NCI-H774 (cell line): ENCODE measurements at regions not wholly inside any gene's neighbourhood (a gene's known extent, or its start where the extent isn't known, plus 50 kb on each side); places are given as distances from the start of the nearest gene placed in this dataset.
"Not testable (repeated sequence)": the region's sequence is repeated elsewhere in the genome, so short reads cannot be mapped to it uniquely, and the experiment has no call there.

ENCODE experiments used
- DNase-seq: peaks from one replicate; lab custom pipeline; 2025; lab: John Stamatoyannopoulos, UW

DNA sequence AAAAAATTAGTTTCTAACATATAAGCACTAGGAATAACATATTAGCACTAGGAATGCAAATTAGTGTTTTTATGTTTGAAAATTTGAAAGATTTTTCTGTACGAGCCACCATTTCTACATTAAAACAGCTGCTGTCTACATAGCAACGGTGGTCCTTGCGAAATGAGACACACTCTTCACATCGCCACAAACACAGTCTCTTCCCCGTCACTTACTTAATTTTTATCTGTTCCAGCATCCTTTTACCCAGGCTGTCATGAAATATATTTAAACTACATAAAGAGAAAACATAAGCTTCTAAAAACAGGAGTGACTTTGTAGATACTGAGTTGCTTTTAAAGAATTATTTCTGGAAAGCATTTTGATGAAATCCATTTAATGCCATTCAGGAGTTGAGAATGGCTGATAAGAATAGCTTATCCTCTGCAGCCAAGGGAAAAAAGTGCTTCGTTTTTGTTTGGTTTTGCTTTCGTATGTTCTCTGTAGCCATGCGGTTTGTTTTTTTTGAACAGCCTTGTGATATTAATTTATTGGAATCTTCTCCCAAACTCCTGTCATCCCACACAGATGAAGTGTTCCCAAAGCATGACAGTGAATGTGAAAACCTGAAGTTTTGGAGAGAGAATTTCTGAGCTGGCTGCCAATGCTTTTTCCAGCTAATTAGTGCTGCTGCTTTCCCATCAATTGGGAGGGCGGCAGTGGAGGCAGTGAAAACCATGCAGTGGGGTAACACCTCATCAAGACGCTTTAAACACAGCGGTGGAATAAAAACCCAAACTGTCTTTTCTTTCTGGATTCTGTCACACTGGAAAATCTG lies 603.7 kb upstream of the ADARB2 start:
- DNase-seq = no peak

DNA sequence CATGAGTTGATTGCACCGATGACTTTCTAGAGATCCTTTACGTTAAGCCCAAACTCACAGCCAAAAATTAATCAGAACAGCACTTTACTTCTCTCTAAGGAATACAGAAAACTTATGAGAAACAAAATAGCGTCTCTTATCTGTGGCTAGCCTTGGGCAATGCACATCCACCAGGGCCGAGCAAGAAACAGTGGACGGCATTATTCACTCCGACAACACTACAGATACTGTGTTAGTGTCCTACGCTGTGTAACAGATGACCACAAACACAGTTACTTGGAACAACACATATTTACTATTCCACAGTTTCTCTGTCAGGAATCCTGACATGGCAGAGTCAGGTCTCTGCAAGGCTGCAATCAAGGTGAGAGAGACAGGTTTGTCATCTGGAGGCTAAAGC lies 598.3 kb upstream of the ADARB2 start:
- no peak for DNase-seq

DNA sequence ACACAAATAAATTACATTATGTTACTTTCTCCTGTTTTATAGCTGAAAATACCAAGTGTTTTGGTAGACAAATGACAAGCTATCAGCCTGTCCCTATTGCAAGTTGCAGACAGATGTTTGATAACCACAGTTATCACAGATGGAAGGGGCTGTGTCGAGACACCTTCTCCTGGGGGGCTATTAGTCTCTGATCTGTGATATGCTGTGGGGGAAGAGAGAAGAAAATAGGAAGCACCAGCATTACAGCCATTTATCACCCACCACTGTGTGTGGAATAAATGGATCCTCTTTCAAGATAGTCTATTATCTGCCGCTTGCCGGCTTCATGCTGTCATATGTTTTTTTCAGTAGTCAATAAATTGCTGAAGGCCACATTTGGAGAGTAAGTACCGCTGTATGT lies 597.2 kb upstream of the ADARB2 start:
- DNase-seq = no peak

DNA sequence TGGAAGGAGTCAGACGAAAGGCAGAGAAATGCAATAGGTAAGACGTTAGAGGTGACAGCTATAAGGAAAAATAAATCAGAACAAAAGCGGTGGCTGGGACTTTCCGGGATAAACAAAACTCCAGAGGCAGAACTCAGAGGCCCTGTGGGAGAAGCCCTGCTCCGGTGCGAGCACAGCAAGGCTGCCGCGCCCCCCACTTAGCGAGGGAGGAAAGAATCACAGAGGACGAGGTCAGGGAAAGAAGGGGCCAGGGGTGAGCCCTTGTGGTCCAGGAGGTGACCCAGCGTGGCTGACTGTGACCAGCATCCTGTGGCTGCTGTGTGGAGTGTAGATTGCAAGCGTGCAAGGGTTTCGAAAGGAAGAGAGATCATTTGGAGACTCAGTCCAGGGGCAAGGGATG lies 591.8 kb upstream of the ADARB2 start:
- no peak for DNase-seq

DNA sequence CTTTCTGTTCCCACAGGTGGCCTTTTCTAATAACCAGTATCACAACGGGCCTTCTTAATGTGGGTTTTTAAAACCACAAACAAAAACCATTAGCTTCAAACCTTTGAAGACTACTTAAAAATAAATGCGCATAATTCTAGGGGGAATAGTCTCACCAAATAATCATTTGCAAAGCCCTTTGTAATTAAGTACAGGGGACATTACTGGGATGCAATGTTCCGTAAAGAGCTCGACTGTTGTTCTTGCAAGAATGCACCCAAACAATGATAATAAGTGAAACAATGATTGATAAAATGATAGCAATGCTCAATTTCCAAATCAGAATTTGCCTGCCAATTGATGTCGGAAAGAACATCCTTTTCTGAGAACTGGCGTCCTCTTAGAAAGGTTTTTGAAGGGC lies 589.1 kb upstream of the ADARB2 start:
- no peak for DNase-seq

DNA sequence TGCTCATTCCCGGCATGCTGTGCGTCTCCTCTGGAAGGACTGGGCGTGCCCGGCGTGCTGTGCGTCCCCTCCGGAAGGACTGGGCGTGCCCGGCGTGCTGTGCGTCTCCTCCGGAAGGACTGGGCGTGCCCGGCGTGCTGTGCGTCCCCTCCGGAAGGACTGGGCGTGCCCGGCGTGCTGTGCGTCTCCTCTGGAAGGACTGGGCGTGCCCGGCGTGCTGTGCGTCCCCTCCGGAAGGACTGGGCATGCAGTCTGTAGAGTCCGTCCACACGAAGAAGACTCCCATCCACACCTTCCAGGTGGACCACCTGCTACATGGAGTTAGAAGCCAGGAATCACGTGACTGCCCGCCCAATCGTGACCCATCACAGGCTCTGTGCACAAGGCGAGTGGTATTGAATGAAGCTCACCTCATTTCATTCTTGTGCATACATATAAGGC lies 577.7 kb upstream of the ADARB2 start:
- DNase-seq = not testable (repeated sequence)

DNA sequence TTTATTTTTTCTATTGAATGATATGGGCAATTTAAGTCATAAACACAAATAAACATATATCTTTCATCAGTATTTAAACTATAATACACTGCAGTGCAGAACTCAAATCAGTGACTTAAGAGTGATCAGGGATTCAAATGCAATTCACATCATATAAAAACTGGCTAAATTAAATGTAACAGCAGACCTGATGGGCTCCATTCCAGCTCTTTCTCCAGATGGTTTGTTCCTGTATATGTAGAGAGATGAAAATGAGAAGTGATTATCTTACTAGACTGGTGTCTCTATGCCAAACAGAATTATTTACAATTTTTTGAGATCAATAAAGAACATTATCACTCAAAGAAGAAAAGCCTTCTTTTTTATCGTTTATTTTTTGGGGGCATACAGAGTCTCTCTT lies 568.8 kb upstream of the ADARB2 start:
- no peak for DNase-seq

DNA sequence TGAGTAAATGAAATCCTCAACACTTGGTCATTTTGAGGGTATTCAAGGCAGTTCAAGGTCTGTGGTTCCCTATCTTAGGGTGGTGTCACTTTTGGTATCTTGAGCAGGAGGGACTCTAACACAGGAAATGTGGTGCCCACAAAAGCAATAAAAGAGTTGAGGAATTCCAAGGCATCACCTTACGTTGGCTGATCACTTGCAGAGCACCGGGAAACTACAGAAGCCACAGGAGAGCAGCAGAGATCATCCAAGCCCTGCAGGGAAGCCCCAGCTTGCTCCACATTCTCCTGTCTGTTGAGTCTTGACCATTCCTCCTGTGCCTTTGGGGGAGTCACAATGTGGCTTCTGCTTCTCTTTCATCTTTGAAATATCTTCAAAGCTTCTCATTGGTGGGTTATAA lies 565.8 kb upstream of the ADARB2 start:
- no peak for DNase-seq

DNA sequence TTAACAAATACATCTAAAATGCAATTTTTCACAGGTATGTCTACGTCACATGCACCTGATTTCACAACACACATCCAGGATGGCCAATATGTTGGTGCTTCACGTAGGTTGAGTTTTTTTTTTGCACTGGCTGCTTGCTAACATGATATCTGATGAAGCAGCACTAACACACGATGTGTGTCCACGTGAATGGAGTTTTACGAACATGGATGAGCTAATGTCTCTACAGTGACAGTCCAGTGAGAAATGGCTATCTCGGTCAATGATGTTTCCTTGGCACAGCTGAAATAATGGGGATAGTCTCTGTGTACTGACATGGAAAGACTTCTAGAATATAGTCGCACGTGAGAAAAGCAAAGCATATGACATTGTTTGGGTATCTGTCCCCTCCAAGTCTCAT lies 563.9 kb upstream of the ADARB2 start:
- no peak for DNase-seq

DNA sequence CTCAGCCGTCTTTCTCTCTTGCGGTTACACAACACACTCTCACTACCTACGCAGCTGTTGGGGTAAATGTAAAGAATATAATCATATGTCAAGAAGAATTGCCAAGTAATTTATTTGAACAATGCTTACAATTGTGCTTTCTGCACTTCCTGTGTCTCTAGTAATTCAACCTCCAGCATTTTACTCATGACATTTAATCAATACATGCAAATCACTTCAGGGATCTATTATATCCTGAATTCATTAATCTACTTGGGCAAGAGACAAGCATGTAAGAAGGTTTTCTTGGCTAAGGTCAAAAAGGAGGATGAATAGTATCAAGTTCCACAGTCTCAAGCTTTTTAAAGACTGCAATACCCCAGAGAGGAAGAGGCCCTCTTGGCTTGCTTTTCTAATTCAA lies 562.9 kb upstream of the ADARB2 start:
- no peak for DNase-seq

DNA sequence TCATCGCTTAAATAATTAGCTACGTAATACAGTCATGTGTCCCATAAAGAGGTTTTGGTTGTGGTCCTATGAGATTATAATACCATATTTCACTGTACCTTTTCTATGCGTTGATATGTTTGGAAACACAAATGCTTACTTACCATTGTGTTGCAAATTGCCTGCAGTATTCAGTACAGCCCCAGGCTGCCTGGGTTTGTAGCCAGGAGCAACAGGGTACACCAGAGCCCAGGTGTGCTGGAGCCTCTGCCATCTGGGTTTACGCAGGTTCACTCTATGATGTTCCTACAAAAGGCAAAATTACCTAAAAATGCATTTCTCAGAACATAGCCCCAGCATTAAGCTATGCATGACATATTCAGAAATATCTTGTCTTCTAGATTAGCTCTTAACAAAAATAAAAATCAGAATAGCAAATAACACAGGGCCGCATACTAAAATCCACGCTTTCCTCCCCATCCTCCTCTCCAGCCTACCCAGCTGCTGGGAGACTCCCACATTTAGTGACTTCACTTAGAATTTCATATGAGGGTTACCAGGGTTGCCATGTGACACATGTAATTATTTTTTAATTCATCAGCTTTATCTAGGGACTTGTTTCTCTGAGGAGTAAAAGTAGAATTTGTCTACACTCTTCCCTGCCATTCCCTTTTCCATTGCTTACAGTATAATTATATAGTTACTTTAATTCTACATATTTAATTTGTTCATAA lies 559.0 kb upstream of the ADARB2 start:
- no peak for DNase-seq

DNA sequence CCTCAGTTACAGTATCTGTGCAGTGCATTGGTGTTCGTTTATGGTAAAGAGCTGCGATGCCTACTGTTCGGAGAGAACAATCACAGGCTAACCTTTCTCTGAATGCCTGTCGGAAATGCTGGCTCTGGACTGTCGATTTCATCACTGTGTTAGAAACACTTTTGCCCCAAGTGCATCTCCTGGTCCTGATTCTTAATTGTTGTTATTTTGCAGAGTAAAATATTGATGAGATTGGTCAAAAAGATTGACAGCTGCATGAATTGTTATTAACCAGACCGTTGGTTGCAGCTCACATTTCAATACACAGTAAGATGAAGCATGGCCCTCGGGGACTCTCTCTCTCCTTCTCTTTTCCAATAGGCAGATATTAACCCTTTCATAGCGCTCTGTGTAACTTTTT lies 557.4 kb upstream of the ADARB2 start:
- DNase-seq = no peak

DNA sequence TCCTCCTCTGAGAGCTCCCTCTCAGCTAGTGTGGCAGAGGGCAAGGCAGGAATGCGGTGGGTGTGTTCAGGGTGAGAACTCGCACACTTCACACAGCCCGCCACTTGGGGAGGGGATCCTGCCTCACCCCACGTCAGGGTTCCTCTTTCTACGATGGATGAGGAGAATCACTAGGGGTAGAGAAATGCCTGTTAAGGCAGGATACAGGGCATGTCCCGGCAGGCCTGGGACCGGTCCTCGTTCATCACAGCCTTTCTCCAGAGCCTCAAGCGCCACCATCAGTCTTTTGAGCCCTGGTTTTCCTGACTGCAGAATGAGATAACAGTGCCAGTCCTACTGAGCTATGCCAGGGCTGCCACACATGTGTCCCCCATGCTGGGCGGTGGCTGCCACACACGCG lies 546.7 kb upstream of the ADARB2 start:
- no peak for DNase-seq

DNA sequence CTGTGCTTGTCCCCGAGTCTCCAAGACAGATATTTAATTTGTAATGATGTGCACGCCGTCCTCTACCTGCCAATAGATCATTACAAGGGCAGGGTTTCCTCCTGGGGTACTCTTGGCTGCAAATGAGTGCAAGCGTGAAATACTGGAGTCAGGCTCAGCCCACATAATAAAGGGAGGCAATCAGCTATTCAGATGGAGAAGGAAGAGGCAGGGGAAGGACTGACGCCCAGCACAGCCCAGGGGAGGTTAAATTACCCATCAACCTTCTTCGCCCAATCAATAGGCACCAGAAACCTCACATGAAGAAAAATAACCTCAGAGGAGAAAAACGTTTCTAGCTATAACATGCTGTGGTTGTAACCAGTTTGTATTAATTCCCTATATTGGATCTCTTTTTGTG lies 544.9 kb upstream of the ADARB2 start:
- DNase-seq = no peak

DNA sequence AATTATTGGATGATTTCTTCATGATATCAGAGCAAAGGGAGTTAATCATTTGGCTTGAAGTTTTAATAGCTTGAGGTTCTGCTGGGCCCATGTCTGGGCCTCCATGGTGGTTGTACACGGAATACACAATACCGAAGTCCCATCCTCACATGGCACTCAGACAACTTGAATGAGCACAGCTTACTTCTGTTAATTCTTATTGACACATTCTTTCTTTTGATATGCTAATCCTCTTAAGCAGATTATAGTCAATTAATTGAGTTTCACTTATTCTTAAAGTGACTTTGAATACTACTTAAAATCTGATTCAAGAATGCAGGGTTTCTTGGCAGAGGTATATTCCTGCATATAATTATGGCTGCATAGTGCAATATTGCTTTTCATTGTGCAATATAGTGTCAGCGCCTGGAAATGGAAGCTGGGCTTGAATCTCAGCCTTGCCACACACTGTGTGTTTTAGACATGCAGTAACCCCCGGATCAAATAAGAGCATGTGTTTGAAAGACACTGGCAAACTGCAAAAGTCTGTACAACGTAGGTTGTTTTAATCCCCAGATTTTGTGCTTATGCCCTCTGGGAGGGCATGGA lies 543.5 kb upstream of the ADARB2 start:
- no peak for DNase-seq

DNA sequence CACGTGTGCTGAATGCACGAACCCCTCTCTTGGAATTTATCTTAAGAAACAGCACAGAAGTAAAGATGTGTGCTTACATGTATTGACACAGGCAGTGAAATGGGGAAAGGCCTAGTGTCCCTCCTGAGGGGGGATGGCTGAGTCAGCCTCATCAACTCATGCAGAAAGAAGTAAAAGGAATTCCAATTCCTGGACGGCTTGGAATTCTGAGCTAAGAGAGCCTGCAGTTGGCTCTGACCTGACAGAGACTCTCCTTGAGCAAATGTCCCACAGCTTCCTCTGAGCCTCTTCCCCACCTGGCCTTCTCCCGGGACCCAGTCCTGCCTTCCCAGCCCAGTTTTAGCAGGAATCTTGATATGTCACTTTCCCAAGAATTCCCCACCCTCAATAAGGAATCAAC lies 542.4 kb upstream of the ADARB2 start:
- no peak for DNase-seq

DNA sequence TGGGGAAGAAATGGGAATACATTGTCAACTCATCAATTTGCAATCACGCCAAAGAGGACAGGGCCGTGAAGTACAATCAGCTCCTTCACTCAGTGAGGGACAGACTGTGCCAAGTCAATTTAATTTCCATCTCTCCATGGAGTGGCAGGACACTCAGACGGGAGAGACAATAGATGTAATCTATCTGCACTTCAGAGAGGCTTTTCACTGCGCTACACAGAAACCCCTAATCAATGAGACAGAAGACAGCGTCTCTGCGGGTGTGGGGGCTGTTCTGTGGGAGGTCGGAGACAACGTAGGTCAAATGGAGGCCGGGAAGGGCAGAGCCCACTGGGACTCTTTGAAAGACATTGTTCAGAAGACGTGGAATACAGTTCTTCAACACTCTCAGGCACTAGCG lies 541.0 kb upstream of the ADARB2 start:
- no peak for DNase-seq

DNA sequence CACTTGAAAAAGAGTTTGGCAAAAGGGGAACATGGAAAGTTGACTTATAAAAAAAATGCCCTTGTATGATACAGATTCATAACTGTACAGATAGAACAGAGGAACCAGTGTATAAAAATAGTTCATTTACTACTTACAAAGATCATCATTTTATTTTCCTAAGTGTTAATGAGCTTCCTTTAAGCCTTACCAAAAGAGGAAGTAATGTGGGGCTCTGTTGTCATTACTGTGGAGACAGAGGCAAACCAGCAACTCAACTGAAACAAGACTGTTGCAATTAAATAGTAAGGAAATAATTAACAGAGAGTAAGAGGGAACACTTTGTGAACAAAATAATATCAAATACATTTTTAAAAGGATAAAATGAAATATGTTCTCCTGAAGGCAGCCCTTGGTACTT lies 526.2 kb upstream of the ADARB2 start:
- no peak for DNase-seq

DNA sequence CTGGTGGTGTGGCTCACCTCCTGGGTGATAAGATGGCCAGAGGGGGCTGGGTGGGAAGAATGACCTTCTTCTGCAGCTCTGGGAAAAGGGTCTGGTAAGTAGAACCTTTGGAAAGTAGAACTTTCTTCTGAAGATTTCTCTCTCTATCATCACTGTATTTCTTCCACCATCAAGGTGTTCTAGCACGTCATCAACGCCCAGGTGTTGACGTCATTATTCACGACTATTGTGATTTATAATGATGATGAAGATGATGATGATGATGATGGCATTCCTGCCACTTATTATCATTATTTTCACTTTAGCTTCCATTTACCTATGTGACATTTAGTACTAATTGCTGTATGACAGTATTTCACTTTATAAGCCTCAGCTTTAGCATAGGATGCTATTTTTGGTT lies 525.6 kb upstream of the ADARB2 start:
- no peak for DNase-seq

DNA sequence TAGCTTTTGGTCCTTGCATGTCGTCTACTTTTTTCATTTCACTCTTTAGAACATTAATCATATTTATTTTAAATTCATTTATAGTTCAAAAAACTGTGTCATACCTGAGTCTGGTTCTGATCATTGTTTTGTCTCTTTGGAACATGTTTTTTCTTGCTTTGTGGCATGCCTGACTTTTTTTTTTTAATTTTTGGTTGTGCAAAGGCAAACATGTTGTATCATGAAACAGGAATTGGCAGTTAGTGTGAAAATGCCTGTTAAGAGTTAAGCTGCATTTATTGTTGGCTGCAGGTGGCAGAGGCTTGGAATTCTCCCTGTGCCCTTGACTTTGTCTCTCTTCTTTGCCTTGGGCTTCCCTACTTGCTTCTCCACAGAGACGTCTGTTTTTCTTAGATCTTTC lies 525.0 kb upstream of the ADARB2 start:
- no peak for DNase-seq

DNA sequence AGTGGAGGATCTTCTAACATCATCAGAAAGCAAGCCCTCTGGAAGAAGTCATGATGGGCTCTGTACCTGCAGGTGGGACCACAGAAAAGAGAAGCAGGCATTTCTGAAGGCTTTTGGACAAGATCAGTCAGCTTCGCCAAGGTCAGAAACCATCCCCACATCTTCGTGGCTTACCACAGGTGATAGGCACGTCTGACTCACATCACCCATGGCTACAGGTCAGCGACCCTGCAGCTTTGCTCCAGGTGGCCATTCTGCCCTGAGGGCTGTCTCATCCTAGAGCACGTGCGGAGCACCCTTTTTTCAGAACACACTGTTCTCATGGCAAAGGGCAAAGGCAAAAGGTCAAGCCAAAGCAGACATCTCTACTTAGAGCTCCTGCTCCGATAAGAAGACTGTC lies 518.9 kb upstream of the ADARB2 start:
- DNase-seq = no peak

DNA sequence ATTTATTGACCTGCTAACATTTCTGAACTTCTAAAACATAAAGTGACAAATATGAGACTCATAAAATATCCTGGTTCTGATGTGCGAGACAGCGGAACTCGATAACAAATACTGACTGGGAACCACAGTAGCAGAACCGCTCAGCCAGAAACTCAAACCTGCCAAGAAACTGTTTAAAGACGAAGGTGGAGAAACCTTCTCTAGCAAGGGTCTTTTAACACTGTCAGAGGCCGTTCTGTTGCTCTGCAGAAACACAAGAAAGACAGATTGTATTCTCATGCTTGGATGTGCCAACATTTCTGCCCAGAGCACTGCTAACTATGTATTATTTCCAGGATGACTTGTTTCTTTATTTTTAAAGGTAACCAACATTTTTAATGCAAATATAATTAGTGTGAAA lies 514.8 kb upstream of the ADARB2 start:
- no peak for DNase-seq

DNA sequence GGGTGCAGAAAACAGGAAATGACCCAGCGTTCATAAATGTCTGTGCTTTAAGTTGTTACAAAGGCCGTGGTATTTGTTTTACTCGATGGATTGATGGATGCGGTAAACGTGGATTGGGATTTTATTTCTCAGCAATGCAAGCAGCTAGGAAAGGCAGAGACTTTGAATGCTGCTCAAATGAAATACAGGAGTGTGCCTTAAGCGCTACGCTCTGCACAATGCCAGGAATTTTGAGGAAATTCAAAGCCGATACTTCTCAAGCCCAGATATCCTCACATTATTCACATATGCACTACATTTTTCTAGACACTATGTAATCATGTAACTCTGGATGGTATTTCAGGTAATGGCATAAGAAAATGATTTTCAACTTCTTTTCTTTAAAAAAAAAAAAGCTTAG lies 514.3 kb upstream of the ADARB2 start:
- DNase-seq = no peak
